ENCODE measurements at regions not wholly inside any gene's neighbourhood (a gene's known extent, or its start where the extent isn't known, plus 50 kb on each side); places are given as distances from the start of the nearest gene placed in this dataset.

DNA sequence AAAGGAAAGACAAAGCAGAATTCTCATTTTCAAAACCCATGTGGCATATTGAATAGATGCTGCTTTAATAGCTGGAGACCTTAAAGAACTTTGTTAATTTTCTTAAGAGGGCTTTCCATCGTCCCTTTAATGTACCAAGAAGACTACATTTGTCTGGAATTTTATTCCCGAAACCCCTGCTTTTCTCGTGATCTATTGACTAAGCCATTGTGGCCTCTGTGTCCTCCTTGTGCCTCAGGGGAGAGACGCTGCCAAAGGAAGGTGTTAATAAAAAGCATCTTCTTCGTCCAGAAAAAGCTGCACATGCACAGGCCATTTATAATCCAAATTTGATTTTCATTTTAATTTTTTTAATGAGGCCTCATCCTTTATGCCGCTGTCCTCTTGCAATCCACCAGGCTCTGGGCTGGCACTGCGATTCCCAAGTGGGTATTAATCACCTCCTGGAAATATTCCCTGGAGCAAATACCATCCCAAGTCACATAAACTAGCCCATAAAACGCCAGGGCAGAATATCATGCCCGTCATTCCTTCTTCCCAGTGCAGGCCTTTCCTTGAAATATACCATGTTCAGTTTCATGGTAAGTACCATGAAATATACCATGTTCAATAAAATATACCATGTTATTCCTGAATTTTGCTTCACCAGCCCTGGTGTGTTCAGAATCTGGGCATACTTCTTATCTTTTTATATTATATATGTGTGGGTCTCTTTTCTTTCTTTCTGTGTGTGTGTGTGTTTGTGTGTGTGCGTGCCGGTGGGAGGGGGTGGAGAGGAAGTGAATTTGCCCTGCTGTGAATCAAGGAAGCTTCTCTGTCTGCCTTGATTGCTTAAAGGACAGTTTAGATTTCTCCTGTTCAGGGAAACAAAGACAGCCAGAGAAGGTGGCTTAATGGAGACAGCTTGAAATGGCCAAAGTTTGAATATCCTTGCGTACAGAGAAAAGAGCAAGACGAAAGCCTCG, 147.6 kb downstream of the PHETA1 start:
- no peak for DNase-seq

DNA sequence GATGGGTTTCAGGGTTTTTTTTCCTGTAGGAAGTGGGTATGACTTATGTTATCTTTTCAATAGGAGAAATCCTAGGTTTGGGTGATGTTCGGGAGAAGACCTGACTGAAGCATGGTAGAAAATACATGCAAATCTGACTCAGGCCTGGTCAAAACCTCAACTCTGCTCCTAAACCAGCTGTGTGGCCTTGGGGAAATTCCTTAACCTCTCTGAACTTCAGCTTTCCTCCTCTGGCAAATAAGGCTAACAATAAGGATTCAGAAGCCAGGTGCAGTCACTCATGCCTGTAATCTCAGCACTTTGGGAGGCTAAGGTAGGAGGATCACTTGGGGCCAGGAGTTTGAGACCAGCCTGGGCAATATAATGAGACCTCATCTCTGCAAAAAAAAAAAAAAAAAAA, 148.5 kb downstream of the PHETA1 start:
- DNase-seq: no peak

DNA sequence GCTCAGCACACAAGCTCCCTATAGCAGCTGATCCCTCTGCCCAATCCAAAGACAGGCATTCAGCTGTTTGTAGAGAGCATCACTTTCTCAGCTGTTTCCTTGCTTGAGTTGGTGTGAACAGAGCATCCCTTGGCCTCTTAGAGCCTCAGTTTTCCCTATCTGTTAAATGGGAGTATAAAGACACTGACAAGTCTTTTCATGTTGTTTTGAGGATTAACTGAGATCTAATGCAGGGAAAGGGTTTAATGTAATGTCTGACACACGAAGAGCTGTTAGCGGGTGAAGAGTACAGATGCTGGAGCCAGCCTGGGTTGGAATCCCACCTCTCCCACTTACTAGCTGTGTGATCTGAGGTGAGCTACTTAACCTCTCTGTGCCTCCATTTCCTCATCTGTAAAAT, 149.5 kb downstream of the PHETA1 start:
- DNase-seq: no peak

DNA sequence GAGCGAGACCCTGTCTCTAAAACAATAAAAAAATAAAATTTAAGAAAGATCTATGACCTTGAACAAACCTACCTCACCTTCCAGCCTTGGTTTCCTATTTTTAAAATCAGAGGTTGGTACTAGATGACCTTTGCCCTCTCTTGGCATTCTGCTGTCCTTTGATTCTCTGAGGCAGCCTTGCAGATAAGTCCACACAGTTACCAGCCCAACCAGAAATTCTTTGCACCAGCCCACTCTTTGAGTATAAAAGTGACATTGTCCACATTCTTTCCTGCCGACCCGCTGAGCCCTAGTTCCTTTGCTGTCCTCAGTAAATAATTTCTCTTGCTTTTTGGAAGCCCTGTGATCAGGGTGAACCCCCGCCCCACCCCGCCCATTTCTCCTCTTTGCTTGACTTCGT, 150.4 kb downstream of the PHETA1 start:
- DNase-seq: no peak

DNA sequence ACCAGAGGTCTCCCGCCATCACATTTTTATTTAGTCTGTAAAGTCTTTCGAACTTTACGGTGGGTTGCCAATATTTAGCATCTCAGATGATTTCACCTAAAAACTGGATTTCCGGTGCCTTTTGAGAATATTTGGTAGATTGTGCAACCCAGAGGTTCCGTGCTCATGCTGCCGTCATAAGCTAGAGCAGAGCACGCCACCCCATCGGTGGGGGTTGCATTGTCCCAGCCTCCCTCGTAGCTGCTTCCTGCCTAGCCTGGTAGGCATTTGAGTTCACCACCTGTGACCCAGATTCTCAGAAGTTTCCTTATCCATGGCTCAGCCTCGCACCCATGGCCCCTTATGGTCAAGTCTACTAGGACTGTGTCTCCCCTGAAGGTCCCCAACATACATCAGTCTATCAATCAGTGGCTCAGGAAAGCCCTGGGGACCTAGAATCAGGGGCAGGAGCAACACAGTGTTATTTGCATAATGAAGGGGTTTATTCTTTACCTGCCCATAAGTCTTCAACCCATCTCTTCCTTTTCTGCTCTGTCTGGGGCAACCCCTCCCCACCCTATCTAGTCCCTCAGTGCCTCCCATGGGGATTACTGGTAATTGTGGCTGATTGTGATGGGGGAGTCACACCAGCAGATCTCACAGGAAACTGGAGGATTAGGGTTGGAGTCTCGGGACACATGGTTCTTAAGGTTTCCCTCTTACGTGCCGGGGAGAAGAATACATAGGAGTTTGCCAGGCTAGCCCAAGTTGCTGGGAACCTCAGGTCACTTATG, 152.3 kb downstream of the PHETA1 start:
- no peak for DNase-seq

DNA sequence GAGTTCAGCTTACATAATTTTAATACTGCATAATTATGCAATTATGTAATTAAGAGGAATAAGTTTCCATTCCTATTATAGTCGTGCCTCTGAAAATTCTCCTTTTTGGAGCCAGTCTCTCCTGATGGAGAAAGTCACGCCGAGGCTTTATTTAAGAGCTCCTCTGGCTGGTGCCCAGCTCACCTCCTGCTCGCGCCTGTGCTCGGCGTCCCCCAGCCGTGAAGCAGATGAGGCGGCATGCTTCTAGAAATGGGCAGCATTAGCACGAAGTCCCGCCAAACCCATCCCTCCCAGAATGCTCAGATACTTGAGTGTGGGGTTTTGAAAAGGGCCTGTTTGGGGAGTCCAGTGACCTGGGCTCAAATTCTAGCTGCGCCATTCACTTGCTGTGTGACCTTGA, 153.0 kb downstream of the PHETA1 start:
- DNase-seq: no peak

DNA sequence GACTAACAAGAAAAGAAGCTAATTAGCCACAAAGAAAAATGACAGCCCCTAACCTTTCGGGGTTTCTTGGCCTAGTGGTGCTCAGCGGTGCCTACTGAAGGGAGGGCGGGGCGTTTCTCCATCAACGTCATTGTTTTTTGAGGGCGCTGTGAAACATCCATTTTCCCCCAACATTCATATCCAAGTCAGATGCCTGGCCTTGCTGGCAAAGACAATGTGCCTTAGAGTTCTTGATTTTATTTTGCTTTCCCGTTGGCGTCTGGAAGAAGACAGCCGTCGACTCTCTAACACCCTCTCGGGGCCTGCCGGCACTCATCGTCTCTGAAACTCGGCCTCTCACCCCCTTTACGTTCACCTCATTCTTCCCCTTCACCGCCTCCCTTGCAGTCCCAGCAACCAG, 154.5 kb downstream of the PHETA1 start:
- DNase-seq: no peak

DNA sequence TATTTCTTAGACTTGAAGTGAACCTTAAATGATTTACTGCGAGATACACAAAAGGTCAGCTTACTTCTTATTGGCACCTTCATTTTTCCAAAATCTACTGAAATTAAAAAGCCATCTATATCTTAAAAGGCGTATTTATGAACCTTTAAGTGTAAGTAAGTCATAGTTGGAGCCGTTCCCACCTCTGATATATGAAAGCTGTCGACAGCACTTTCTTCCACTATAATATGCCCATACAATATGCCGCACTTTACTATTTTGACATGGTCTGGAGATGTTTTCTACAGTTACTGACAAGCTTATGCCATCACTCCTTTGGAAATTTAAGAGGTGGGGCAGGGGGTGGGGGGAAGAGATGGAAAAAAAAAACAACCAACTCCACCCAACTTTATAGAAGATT, 155.3 kb downstream of the PHETA1 start:
- DNase-seq: no peak

DNA sequence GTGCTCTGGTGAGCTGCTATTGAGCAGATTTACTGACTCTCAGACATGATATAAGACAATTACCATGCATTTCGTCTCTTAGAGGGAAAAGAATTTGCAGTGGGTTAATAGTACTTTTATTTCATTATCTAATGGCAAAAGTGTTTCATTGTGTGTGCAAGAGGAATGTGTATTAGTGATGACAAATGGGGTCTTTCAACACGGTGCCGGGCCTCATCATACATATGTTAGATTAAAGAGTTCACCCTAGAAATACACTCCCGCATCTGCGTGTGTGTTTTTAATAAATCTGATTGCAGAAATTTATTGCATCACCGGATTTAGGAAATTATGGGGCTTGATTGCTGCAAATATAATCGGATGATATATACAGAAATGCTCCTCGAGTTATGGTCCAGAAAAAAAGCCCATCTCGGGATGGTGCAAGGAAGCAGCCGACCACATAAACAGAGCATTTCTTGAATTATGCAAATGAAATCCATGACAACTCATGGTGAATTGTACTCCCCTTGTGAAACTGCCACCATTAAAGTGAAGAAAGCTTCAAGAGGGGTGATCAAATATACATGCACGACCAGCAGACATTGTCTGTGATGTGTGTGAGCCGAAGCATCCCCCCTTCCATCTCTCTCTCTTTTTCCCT, 156.0 kb downstream of the PHETA1 start:
- no peak for DNase-seq

DNA sequence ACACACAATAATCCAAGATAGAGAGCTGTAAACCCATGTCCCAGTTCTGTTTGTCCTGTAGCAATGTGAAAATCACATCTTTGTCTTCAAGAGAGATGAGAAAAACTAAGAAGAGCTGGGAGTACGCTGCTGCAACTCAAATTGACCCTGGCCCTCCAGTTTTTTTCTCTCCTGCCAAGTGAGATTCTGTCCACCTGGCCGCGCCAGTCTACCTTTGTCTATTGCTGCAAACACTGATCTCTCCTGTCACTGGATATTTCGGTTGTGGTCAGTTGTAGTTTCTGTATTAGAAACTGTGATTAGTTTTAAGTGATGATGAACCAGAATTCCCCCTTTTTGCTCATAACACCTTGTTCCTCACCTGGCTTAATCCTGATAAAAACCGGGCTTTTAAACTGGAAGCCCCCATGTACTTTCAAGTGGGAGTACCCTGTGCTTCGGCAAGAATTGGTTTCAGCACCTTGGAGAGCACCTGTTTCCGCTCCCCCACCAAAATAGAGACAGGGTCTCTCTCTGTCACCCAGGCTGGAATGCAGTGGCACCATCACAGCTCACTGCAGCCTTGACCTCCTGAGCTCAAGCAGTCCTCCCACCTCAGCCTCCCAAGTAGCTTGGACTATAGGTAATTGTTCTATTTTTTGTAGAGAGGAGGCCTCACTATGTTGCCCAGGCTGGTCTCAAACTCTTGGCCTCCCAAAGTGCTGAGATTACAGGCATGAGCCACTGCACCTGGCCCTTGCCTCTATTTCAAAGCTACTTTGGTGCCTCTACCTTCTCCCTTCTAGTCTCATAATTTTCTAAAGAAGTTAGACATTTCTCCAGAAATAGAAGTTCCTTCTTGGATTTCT, 156.8 kb downstream of the PHETA1 start:
- no peak for DNase-seq

DNA sequence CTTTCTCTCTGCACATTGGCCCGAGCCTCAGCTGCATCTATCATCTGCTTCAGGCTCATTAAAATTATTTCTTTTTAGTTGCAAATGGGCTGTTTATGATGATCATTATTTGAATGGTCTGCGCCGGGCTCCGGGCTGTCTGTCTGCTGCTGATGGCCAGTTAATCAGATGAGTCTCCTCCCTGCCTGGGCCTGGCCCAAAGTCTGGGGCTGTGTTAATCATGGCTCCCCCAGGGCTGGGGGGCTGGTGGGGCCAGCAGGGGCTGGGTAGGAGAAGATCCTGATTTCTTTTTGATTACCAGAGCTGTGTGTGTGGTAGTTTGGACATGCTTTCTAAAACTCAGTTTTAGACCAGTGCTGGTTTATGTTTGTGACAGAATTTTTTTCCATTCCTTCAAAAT, 159.1 kb downstream of the PHETA1 start:
- no peak for DNase-seq

DNA sequence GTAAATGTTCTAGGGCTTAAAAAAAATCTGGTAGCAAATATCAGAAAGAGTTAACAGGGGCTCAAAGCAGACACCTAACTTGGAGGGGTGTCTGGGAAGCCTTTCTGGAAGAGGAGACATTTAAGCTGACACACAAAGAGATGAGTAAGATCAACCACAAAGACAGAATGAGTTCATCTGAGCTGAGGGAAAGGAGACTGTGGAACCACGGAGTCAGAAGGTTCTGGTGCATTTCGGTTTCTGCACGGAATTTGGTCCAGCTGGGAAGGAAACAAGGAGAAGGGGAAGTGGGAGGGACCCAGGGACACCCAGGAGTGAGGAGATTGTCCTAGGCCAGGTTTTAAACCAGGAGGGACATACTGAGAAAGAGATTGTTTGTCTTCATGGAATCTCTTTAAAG, 161.1 kb downstream of the PHETA1 start:
- DNase-seq: no peak

DNA sequence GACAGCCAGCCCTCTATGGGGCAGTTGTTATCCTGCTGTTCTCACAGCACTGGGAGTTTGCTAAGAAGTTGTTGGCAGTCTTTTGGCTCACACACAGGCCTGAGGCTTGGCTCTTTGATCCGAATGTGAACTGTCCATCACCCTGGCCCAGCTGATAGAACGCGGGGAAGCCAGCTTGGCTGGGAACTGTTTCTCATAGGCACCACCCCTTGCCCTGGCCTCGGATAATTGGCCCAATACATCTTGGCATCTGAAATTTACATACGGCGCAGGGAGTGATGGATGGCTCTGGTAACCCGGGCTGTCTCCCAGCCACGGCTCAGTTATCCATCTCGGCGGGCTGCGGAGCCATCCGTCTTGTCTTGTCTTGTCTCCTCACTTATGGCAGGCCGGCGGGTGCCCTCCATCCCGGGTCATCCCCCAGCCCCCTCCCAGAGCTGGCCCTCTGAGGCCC, 164.1 kb downstream of the PHETA1 start:
- no peak for DNase-seq

DNA sequence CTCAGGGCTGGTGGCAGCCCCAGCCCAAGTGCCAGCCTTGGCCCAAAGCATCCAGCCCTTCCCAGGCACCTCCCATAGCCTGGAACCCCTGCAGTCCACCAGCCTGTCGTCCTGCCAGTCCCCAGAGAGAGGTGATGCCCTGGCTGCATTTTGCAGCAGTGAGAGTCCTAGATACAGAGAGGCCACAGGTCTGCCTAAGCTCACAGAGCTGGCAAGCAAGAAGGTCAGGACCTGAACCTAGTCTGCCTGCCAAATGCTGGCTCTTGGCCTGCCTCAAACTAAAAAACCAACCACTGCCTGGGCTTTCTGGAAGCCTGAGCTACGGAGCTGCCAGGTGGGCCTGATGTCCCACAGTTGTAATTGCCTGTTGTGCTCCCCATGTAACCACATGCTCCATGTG, 164.9 kb downstream of the PHETA1 start:
- DNase-seq: no peak

DNA sequence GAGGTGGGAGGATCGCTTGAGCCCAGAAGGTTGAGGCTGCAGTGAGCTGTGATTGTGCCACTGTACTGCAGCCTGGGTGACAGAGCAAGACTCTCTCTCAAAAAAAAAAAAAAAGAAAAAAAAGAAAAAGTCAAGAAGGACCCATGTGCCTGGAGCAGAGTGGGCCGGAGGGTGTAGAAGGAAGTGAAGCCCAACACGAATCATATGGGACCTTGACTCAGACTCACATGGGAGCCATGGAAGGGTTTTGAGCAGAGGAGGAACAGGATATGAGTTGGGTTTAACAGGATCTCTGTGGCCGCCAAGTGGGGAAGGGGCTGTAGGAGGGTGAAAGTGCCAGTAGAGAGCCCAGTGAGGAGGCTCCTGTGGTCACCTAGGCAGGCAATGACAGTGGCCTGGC, 165.4 kb downstream of the PHETA1 start:
- no peak for DNase-seq

DNA sequence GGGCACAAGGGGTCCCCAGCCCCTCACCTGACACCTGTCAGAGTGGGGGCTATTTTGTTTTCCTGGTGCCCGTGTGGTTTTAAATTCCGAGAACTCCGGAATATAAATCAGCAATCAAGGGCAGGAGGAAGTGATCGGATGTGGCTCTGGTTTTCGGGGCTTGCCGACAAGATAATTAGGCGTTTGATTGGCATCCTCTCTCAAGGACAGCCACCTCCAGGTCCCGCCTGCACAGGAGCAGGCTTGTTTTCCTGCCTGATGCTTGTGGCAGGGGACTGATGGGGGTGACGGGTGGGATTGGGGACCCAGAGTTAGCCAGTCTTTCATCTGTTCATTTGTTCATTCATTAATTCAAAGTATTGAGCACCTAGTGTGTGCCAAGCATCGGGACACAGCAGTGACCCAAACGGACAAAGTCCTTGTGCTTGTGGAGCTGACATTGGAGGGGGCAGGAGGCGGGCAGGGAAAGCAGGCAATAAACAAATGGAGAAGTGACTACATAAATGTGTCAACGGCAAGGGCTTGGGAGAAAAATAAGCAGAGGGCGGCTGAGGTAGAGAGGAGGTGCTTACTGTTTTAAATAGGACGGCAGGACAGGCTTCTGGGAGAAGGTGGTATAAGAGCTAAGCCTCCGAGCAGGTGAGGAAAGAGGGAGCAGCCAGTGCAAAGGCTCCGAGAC, 166.5 kb downstream of the PHETA1 start:
- no peak for DNase-seq

DNA sequence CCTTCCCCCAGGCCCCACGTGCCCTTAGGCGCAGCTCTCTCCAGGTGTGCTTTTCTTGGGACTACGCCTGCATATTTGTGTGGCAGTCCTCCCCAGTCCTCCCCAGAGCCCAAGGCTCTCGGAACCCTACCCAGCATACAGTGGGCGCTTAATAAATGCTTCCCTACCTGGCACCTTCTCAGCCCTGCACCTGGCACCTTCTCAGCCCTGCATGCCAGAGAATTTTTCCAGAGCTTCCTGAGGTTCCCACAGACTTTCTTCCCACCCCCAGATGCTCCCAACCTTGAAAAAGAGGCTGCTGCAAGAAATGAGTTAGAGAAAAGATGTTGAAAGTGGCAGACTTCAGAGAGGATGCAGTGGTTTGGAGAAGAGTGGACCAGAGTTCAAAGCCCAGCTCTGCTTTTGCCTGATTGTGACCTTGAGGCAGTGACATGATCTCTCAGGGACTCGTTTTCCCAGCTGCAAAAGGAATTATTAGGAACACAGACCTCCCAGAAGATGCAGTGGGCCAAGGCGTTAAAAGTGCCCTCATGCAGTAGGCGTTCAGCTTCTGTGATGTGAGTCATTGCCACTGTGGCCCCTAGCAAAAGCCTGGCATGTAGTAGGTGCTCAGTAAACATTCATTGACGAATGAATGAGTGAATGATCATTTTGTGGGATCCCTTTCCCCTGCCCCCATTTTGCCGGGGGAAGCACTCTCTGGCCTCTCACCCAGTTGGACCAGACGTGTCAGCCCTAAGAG, 167.2 kb downstream of the PHETA1 start:
- no peak for DNase-seq

DNA sequence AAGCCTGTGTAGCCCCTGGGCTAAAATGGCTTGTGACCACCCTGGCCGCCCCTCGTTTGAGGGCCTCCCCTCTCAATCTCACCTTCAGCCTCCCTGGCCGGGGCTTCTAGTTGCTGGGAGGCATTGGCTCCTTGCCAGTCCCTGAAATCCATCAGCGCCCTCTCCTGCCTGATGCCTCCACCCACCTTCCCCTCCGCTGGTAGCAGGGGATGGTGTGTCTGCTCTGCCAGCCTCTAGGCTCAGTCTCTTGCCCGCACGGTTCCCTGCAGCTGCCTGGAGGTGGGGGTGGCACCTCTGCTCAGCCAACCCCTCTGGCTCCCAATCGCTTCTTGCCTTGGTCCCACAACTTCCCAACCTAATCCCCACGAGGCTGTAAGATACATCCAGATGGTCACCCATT, 167.9 kb downstream of the PHETA1 start:
- DNase-seq: no peak

DNA sequence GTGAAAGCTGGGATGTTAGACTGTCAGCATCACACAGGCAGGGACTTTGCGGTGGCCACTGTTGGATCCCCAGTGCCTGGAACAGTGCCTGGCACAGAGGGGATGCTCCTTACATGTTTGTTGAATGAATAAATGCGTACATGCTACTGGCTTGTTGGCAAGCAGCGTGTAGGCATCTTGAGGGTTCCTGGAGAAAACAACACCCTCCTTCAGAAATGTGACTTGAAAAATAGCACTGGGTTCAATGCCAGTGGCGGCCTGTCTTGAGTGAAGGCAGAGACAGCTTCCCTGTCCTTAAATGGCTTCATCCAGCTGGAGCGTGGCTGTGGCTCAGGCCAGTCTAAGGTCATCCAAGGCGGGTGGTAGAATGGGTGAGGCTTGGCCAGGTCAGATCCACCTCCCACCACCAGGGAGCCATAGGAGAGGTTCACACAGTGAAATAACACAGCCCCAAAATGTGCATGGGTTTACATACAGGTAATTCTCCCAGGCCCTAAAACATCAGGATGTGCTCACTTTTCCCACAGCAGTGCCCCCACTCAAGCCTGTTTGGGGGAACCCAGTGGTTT, 171.4 kb downstream of the PHETA1 start:
- DNase-seq: no peak

DNA sequence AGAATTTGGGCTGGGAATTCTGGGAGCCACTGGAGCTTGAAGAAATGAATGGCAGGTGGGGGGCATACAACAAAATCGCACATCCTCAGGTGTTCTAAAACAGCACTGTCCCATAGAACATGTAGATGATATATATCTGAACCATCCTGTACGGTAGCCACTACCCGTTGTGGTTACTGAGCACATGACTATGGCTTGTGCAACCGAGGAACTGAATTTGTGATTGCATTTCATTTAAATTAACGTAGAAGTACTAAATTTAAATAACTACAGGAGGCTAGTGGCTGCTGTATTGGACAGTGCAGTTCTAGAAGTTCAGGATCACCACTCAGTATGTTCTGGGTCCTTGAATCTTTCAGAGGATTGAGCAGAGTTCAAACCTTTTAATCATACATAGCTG, 172.4 kb downstream of the PHETA1 start:
- DNase-seq: no peak

DNA sequence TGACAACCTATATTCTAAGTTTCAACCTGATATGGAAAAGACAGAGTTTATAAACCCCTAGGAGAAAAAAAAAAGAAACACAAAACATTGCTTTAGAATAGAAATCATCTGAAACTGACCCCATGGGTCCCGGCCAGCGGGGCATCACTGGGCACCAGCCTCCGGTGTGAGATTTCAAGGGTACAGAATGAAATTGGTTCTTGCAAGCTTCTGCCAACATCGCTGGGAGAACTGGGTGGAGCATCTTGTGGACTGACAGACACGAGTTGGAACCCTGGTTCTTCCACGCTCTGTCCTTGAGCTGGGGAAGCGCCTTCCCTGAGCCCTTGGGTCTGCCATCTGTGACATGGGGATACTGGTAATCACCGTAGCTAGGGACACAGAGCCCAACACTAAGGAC, 173.6 kb downstream of the PHETA1 start:
- DNase-seq: no peak
